PFSK-1 (cell line): ENCODE measurements at regions not wholly inside any gene's neighbourhood (a gene's known extent, or its start where the extent isn't known, plus 50 kb on each side); places are given as distances from the start of the nearest gene placed in this dataset.

Experiments
- FOXP2 ChIP-seq: optimal IDR thresholded peaks from 2 replicates; pipeline ENCODE3; 2011; ENCODE audit warnings: borderline replicate concordance, control low read depth, inconsistent platforms; ENCODE audit not compliant: insufficient read depth; ENCODE audit errors: extremely low read length, extremely low read depth
- POLR2AphosphoS5 ChIP-seq: IDR thresholded peaks from 2 replicates; pipeline ENCODE4 v1.6.1; 2012; ENCODE audit warnings: low read depth, mild to moderate bottlenecking, control low read depth, low read length, moderate library complexity
- SIN3A ChIP-seq: IDR thresholded peaks from 2 replicates; pipeline ENCODE4 v1.6.1; 2012; ENCODE audit warnings: mild to moderate bottlenecking, low read length, moderate library complexity, borderline replicate concordance; ENCODE audit not compliant: insufficient read depth
- TAF1 ChIP-seq: IDR thresholded peaks from 2 replicates; pipeline ENCODE4 v1.6.1; 2012; ENCODE audit warnings: low read length, control low read depth, borderline replicate concordance; ENCODE audit not compliant: insufficient read depth
- TF ChIP-seq, protein P1 (sequence below), 2 experiments: IDR thresholded peaks; 2 replicates each; pipeline versions ENCODE4 v1.6.1 to v1.8.0; 2011 to 2012; ENCODE audit warnings: low read depth in 2 of 2, low read length in 2 of 2, control low read depth in 1 of 2, inconsistent platforms in 1 of 2, mild to moderate bottlenecking in 1 of 2, moderate library complexity in 1 of 2; ENCODE audit not compliant: insufficient read depth in 1 of 2

DNA sequence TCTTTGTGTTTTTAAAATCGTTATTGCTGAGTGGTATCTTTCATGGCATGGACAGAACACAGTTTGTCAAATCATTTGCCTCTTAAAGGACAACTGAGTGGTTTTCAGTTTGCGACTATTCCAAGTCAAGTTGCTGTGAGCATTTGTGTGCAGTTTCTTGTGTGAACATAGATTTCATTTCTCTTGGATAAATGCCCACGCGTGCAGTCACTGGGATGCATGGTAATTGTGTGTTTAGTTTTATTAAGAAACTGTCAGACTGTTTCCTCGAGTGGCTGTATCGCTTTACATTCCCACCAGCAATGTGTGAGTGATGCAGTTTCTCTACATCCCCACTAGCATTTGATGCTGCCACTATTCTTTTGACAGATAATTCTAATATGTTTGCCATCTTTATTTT, 154.0 kb upstream of the ARL4C start:
- TF ChIP-seq, protein P1, sequence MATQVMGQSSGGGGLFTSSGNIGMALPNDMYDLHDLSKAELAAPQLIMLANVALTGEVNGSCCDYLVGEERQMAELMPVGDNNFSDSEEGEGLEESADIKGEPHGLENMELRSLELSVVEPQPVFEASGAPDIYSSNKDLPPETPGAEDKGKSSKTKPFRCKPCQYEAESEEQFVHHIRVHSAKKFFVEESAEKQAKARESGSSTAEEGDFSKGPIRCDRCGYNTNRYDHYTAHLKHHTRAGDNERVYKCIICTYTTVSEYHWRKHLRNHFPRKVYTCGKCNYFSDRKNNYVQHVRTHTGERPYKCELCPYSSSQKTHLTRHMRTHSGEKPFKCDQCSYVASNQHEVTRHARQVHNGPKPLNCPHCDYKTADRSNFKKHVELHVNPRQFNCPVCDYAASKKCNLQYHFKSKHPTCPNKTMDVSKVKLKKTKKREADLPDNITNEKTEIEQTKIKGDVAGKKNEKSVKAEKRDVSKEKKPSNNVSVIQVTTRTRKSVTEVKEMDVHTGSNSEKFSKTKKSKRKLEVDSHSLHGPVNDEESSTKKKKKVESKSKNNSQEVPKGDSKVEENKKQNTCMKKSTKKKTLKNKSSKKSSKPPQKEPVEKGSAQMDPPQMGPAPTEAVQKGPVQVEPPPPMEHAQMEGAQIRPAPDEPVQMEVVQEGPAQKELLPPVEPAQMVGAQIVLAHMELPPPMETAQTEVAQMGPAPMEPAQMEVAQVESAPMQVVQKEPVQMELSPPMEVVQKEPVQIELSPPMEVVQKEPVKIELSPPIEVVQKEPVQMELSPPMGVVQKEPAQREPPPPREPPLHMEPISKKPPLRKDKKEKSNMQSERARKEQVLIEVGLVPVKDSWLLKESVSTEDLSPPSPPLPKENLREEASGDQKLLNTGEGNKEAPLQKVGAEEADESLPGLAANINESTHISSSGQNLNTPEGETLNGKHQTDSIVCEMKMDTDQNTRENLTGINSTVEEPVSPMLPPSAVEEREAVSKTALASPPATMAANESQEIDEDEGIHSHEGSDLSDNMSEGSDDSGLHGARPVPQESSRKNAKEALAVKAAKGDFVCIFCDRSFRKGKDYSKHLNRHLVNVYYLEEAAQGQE (IDR thresholded peaks at IDR 0.05; ENCODE audit: insufficient read depth in 1 of 2, low read depth in 2 of 2, low read length in 2 of 2): no peak
- no peak for TF ChIP-seq TAF1
- TF ChIP-seq FOXP2: no peak
- no peak for TF ChIP-seq POLR2AphosphoS5
- no peak for TF ChIP-seq SIN3A

GRCh38 chr2:234649951-234650350, 153.1 kb upstream of the ARL4C start:
- TF ChIP-seq, protein P1 (IDR thresholded peaks at IDR 0.05; ENCODE audit: insufficient read depth in 1 of 2, low read depth in 2 of 2, low read length in 2 of 2): no peak
- TF ChIP-seq POLR2AphosphoS5: no peak

DNA sequence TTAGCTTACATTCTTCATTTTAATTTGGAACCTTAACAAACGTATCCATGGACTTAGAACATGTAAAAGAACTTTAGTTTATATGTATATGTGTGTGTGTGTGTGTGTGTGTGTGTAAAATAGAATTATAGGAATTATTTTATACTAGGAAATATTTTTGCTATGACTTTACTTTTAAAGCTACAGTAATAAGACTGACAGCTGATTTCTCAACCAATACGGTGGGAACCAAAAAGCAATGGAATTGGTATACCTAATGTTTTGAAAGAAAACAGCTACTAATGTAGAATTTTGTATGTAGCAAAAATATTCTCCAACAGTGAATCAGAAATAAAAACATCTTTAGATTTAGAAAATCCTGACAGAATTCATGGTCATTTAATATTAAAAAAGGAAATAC, 146.5 kb upstream of the ARL4C start:
- no peak for TF ChIP-seq SIN3A
- no peak for TF ChIP-seq TAF1
- TF ChIP-seq, protein P1 (IDR thresholded peaks at IDR 0.05; ENCODE audit: insufficient read depth in 1 of 2, low read depth in 2 of 2, low read length in 2 of 2): no peak
- TF ChIP-seq FOXP2: no peak
- no peak for TF ChIP-seq POLR2AphosphoS5

DNA sequence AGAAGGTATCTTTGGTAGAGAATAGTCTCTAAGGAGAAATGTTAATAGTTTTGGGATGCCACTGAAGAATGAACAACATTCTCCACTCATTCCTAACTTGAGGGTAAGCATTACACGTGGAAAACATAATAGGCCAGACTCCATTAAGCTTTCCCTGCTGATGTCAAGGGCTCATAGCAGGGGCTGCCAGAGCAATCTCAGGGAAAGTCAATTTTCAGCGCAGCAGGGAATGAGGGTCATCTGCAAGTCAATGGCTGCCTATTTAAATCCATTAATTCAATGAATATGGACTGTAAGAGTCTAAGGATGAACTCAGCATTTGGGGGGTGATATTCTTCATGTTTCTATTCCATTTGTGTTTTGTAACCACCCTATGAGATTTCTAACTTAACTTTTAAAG, 144.2 kb upstream of the ARL4C start:
- TF ChIP-seq FOXP2: no peak
- no peak for TF ChIP-seq TAF1
- TF ChIP-seq, protein P1 (IDR thresholded peaks at IDR 0.05; ENCODE audit: insufficient read depth in 1 of 2, low read depth in 2 of 2, low read length in 2 of 2): no peak
- no peak for TF ChIP-seq POLR2AphosphoS5
- no peak for TF ChIP-seq SIN3A

- TF ChIP-seq SIN3A: no peak
- TF ChIP-seq, protein P1 (IDR thresholded peaks at IDR 0.05; ENCODE audit: insufficient read depth in 1 of 2, low read depth in 2 of 2, low read length in 2 of 2): no peak
- TF ChIP-seq FOXP2: no peak
- no peak for TF ChIP-seq POLR2AphosphoS5
- no peak for TF ChIP-seq TAF1
Observed at GRCh38 chr2:234640657-234641056, 143.8 kb upstream of the ARL4C start.
